Chondrocyte (in vitro differentiated cells): ENCODE measurements at regions not wholly inside any gene's neighbourhood (a gene's known extent, or its start where the extent isn't known, plus 50 kb on each side); places are given as distances from the start of the nearest gene placed in this dataset.

Experiments
- DNase-seq: peaks from one replicate; pipeline ENCODE4 v3.0.0; 2021; ENCODE audit warnings: mixed read lengths, low spot score
- H3K27ac Mint-ChIP-seq: one replicate; pipeline ENCODE4 v1.8.0; 2021; ENCODE audit warnings: mild to moderate bottlenecking, moderate library complexity, mixed read lengths; ENCODE audit not compliant: unreplicated experiment
- H3K27me3 Mint-ChIP-seq: 2 replicates; pipeline ENCODE4 v1.8.0; 2021; ENCODE audit warnings: low read depth, mixed read lengths
- H3K36me3 Mint-ChIP-seq: 2 replicates; pipeline ENCODE4 v1.8.0; 2021; ENCODE audit warnings: low read depth, mixed read lengths
- H3K4me1 Mint-ChIP-seq: 2 replicates; pipeline ENCODE4 v1.8.0; 2021; ENCODE audit warnings: low read depth, mild to moderate bottlenecking, mixed read lengths
- H3K4me3 Mint-ChIP-seq: one replicate; pipeline ENCODE4 v1.8.0; 2021; ENCODE audit warnings: mild to moderate bottlenecking, moderate library complexity, mixed read lengths; ENCODE audit not compliant: unreplicated experiment
- H3K9me3 Mint-ChIP-seq: 2 replicates; pipeline ENCODE4 v1.8.0; 2021; ENCODE audit warnings: low read depth, mixed read lengths
- TF ChIP-seq, protein P1 (sequence below): fragments of 200-600 bp; sonication (generic); IDR thresholded peaks from 2 replicates; pipeline ENCODE4 v1.5.0; 2021; ENCODE audit warnings: antibody characterized with exemption, mild to moderate bottlenecking, moderate library complexity

DNA sequence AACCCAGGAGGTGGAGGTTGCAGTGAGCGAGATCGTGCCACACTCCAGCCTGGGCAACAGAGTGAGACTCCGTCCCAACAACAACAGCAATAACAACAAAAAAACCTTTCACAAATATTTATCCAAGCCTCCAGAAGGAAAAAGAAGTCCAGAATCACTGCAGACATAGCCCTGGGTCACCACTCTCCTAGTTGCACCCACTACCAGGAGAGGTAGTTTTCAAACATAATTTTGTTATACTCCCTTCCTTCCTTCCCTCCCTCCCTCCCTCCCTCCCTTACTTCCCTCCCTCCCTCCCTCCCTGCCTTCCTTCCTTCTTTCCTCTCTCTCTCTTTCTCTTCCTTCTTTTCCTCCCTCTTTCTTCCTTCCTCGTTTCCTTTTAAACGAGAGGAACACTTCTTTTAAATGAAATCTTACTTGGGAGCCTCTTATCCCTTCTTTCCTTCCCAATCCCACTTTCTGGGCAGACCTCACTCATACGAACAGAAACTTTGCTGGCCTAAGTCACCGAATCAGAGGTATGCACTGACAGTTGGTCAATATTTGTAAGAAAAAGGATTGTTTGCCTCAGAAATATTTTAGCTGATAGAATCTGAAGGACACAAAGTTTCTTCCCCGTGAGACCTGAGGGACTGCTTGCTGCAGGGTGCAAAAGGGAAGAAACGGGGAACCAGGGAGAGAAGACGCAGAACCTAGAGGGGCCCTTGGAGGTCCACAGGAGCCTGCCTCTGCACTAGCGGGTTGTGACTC, 88.1 kb upstream of the AGAP1 start:
- Mint-ChIP-seq H3K27me3 (peaks cover 4% of the 10 kb centered on the region), H3K4me3 (no peak overlapping the region), H3K27ac (no peak overlapping the region), H3K36me3 (peaks cover 1% of the 10 kb centered on the region), H3K4me1 (no peaks in the 10 kb centered on the region), H3K9me3 (no peaks in the 10 kb centered on the region)
- DNase-seq: no peak
- TF ChIP-seq, protein P1, sequence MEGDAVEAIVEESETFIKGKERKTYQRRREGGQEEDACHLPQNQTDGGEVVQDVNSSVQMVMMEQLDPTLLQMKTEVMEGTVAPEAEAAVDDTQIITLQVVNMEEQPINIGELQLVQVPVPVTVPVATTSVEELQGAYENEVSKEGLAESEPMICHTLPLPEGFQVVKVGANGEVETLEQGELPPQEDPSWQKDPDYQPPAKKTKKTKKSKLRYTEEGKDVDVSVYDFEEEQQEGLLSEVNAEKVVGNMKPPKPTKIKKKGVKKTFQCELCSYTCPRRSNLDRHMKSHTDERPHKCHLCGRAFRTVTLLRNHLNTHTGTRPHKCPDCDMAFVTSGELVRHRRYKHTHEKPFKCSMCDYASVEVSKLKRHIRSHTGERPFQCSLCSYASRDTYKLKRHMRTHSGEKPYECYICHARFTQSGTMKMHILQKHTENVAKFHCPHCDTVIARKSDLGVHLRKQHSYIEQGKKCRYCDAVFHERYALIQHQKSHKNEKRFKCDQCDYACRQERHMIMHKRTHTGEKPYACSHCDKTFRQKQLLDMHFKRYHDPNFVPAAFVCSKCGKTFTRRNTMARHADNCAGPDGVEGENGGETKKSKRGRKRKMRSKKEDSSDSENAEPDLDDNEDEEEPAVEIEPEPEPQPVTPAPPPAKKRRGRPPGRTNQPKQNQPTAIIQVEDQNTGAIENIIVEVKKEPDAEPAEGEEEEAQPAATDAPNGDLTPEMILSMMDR: no peak

DNA sequence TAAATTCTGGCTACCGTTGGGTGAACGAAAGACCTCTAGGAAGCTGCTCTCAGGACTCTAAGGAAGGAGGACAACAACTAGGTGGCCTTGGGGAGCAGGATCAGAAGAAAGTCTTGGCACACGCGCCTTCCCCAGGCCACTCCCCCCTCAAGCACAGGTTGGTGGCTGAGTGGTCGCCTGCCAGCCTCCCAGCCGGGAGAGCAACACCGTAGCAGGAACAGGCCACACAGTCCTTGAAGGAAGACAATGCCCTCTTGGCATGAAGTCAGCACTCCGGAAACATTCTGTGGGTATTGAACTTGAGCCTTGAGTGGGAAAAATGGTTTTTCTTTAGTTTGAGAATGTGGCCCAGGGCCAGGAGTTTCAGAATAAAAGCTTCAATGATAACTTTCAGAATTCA, 87.4 kb upstream of the AGAP1 start:
- Mint-ChIP-seq H3K27me3 (peaks cover 4% of the 10 kb centered on the region), H3K4me1 (no peaks in the 10 kb centered on the region), H3K9me3 (no peaks in the 10 kb centered on the region), H3K36me3 (no peaks in the 10 kb centered on the region), H3K27ac (no peak overlapping the region), H3K4me3 (no peak overlapping the region)
- TF ChIP-seq, protein P1: no peak
- no peak for DNase-seq

DNA sequence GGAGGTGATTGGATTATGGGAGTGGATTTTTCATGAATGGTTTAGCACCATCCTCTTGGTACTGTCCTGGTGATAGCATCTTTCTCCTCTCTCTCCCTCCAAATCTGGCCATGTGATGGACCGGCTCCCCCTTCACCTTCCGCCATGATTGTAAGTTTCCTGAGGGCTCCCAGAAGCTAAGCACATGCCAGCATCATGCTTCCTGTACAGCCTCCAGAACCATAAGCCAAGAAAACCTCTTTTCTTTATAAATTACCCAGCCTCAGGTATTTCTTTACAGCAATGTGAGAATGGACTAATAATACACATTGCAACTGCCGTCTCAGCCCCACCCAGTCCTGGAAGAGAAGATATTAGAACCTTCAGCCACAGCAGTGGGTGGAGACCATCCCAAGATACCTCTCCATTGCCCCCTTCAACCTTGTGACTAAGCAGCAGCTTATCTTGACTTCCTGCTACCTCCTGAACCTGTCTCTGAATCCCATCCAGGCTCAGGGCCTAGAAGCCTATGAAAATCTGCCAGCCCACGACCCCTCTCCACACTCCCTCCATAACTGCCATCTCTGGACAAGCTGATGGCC, 81.8 kb upstream of the AGAP1 start:
- DNase-seq: no peak
- peaks cover 3% of the 10 kb centered on the region for H3K27me3 Mint-ChIP-seq
- peaks cover 5% of the 10 kb centered on the region for H3K9me3 Mint-ChIP-seq
- no peak overlapping the region for H3K27ac Mint-ChIP-seq
- TF ChIP-seq, protein P1: no peak
- H3K36me3 Mint-ChIP-seq: no peaks in the 10 kb centered on the region
- H3K4me1 Mint-ChIP-seq: peaks cover 5% of the 10 kb centered on the region
- no peak overlapping the region for H3K4me3 Mint-ChIP-seq

DNA sequence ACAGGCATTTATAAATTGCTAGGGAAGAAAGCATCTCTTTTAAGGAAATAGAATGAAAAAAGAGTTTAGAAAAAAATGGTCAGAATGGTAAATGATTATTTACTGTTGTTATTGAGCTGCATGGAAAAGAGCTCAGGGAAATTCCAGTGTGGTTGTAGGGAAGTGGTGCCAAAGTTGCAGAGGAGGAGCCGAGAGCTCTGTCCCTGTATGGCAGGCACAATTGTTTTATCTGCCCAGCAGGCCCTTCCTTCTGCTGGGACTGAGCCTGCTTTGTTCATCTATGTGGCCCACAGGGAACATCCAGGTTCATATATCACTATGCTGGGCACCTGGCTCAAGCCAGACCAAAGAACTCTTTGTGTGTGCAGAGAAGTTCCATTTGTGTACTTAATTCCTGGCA, 80.8 kb upstream of the AGAP1 start:
- Mint-ChIP-seq H3K4me3 (no peak overlapping the region), H3K27ac (no peak overlapping the region), H3K27me3 (peaks cover 3% of the 10 kb centered on the region), H3K9me3 (peaks cover 5% of the 10 kb centered on the region), H3K36me3 (no peaks in the 10 kb centered on the region), H3K4me1 (peaks cover 10% of the 10 kb centered on the region)
- TF ChIP-seq, protein P1: no peak
- no peak for DNase-seq

DNA sequence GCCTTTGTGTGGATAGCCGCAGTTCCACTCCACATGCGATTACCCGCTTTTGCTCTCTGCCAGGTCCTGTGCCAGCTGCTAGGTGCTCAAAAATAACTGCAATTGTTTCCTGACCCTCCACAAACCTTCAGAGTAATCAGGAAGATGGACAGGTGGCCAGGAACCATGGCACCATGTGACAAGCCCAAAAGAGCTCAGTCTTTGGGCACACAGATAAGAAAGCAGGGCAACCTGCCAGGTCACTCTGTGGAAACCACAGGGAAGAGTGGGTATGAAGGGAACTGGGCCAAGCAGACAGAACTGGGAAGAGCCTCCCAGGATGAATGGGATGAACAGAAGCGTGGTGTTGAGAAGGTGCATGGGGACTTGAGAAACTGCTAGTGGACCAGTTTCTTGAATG, 79.4 kb upstream of the AGAP1 start:
- Mint-ChIP-seq H3K4me1 (peaks cover 14% of the 10 kb centered on the region), H3K27ac (no peak overlapping the region), H3K9me3 (peaks cover 5% of the 10 kb centered on the region), H3K36me3 (no peaks in the 10 kb centered on the region), H3K27me3 (peaks cover 3% of the 10 kb centered on the region), H3K4me3 (no peak overlapping the region)
- DNase-seq: no peak
- TF ChIP-seq, protein P1: no peak
